ENCODE measurements at regions not wholly inside any gene's neighbourhood (a gene's known extent, or its start where the extent isn't known, plus 50 kb on each side); places are given as distances from the start of the nearest gene placed in this dataset.

DNA sequence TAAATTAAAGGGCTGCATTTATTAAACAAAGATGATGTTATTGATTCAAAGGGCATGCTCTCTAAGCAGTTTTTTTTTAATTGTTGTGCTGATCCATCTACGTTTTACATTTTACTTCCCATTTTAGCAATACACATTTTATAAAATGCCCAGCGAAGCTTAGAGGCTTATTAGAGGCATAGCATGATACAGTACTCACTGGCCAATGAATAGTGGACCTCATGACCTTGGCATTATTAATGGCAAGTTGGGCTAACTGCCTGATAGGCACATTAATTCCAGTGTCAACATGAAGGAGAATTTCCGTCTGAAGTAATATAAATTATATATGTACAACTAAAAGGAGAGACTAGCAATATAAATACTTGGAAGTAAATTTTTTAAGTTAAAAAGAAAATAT lies 837.2 kb downstream of the EFNA5 start:
- Histone ChIP-seq H3K36me3 (ENCODE audit: control insufficient read depth in 2 of 2, extremely low read depth in 1 of 2, insufficient read depth in 2 of 2, low read length in 2 of 2) (no peaks in the 10 kb centered on the region), H2AFZ (ENCODE audit: control insufficient read depth, low read length) (no peak overlapping the region), H3K27ac (ENCODE audit: control insufficient read depth, insufficient read depth, low read length) (no peak overlapping the region), H3K27me3 (ENCODE audit: control insufficient read depth, extremely low read depth, insufficient read depth, low read length) (no peaks in the 10 kb centered on the region), H3K9me3 (ENCODE audit: control insufficient read depth, low read depth, low read length) (no peaks in the 10 kb centered on the region), H3K4me1 (ENCODE audit: control insufficient read depth, extremely low read depth, insufficient read depth, low read length) (no peaks in the 10 kb centered on the region), H3K9ac (ENCODE audit: control insufficient read depth, extremely low read depth, insufficient read depth, low read length) (no peak overlapping the region), H4K20me1 (ENCODE audit: control insufficient read depth, extremely low read depth, insufficient read depth, low read length) (no peaks in the 10 kb centered on the region), H3K79me2 (ENCODE audit: control insufficient read depth, insufficient read depth, low read length) (no peaks in the 10 kb centered on the region), H3K9me1 (ENCODE audit: control insufficient read depth, extremely low read depth, insufficient read depth, low read length) (no peaks in the 10 kb centered on the region), H3K4me3 (ENCODE audit: control insufficient read depth in 2 of 3, extremely low read depth in 1 of 3, insufficient read depth in 2 of 3, low read depth in 1 of 3, low read length in 3 of 3) (no peak overlapping the region), H3K4me2 (ENCODE audit: control insufficient read depth, extremely low read depth, insufficient read depth, low read depth, low read length) (no peak overlapping the region)
- DNase-seq (ENCODE audit: low read depth, low spot score): no peak
- dilution Hi-C loops (cut with MboI; ENCODE audit: extremely low pct_ligation_motif_present, low sequenced_read_pairs): no loop called here
- no peak for FAIRE-seq
- TF ChIP-seq EZH2 (IDR thresholded peaks at IDR 0.05; ENCODE audit: low read length) (no peak), CTCF (optimal IDR thresholded peaks at IDR 0.05 in 1 of 3, IDR thresholded peaks at IDR 0.05 in 1 of 3, conservative IDR thresholded peaks at IDR 0.05 in 1 of 3; ENCODE audit: extremely low read depth in 1 of 3, insufficient read depth in 2 of 3, low read length in 3 of 3) (no peak)

DNA sequence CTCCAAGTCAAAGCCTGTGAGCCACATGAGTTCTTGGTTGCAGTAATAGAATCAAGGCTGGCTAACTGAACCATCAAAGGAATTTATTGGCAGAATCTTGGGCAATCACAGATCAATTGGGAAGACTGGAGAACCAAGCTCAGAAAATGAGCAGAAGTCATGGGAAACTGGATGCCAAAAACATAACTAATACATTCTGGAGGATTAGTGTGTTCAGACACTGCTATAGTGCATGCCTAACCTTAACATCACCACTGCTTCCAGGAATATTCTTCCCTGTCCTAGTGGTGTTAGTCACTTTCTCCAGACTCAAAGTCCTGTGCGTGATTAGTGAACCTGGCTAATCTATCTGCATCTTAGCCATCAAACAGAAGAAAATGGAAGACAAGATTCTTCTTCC lies 843.7 kb downstream of the EFNA5 start:
- H3K9me3 ChIP-seq (ENCODE audit: control insufficient read depth, low read depth, low read length): no peaks in the 10 kb centered on the region
- H3K4me3 ChIP-seq (ENCODE audit: control insufficient read depth in 2 of 3, extremely low read depth in 1 of 3, insufficient read depth in 2 of 3, low read depth in 1 of 3, low read length in 3 of 3): no peak overlapping the region
- no peaks in the 10 kb centered on the region for H4K20me1 ChIP-seq (ENCODE audit: control insufficient read depth, extremely low read depth, insufficient read depth, low read length)
- FAIRE-seq (no peak), DNase-seq (ENCODE audit: low read depth, low spot score) (no peak)
- H3K36me3 ChIP-seq (ENCODE audit: control insufficient read depth in 2 of 2, extremely low read depth in 1 of 2, insufficient read depth in 2 of 2, low read length in 2 of 2): no peaks in the 10 kb centered on the region
- H3K4me2 ChIP-seq (ENCODE audit: control insufficient read depth, extremely low read depth, insufficient read depth, low read depth, low read length): no peak overlapping the region
- H3K9ac ChIP-seq (ENCODE audit: control insufficient read depth, extremely low read depth, insufficient read depth, low read length): no peak overlapping the region
- TF ChIP-seq EZH2 (IDR thresholded peaks at IDR 0.05; ENCODE audit: low read length) (no peak), CTCF (optimal IDR thresholded peaks at IDR 0.05 in 1 of 3, IDR thresholded peaks at IDR 0.05 in 1 of 3, conservative IDR thresholded peaks at IDR 0.05 in 1 of 3; ENCODE audit: extremely low read depth in 1 of 3, insufficient read depth in 2 of 3, low read length in 3 of 3) (no peak)
- no peaks in the 10 kb centered on the region for H3K79me2 ChIP-seq (ENCODE audit: control insufficient read depth, insufficient read depth, low read length)
- dilution Hi-C loops (cut with MboI; ENCODE audit: extremely low pct_ligation_motif_present, low sequenced_read_pairs): no loop called here
- H2AFZ ChIP-seq (ENCODE audit: control insufficient read depth, low read length): no peak overlapping the region
- no peaks in the 10 kb centered on the region for H3K27me3 ChIP-seq (ENCODE audit: control insufficient read depth, extremely low read depth, insufficient read depth, low read length)
- no peak overlapping the region for H3K27ac ChIP-seq (ENCODE audit: control insufficient read depth, insufficient read depth, low read length)
- no peaks in the 10 kb centered on the region for H3K9me1 ChIP-seq (ENCODE audit: control insufficient read depth, extremely low read depth, insufficient read depth, low read length)
- no peaks in the 10 kb centered on the region for H3K4me1 ChIP-seq (ENCODE audit: control insufficient read depth, extremely low read depth, insufficient read depth, low read length)
